Endodermal cell (in vitro differentiated cells): ENCODE measurements at regions not wholly inside any gene's neighbourhood (a gene's known extent, or its start where the extent isn't known, plus 50 kb on each side); places are given as distances from the start of the nearest gene placed in this dataset.

Experiments
- DNase-seq: peaks from one replicate; pipeline ENCODE4 v3.0.0-alpha.2; 2017
- H3K27ac ChIP-seq: 2 replicates; pipeline ENCODE4 v1.5.1; 2013; ENCODE audit warnings: mild to moderate bottlenecking, low read depth, low read length, moderate library complexity
- H3K27me3 ChIP-seq: 2 replicates; pipeline ENCODE4 v1.6.1; 2013; ENCODE audit warnings: mild to moderate bottlenecking, low read length, moderate library complexity; ENCODE audit not compliant: insufficient read depth, control insufficient read depth, poor library complexity, severe bottlenecking
- H3K36me3 ChIP-seq: 2 replicates; pipeline ENCODE4 v1.7.0; 2013; ENCODE audit warnings: mild to moderate bottlenecking, low read length, moderate library complexity; ENCODE audit not compliant: control insufficient read depth, insufficient read depth
- H3K4me1 ChIP-seq: one replicate; pipeline ENCODE4 v1.7.0; 2013; ENCODE audit warnings: low read length; ENCODE audit not compliant: control insufficient read depth, insufficient read depth
- H3K4me3 ChIP-seq: 2 replicates; pipeline ENCODE4 v1.5.1; 2013; ENCODE audit warnings: mild to moderate bottlenecking, low read length, moderate library complexity
- H3K9ac ChIP-seq: 2 replicates; pipeline ENCODE4 v1.6.1; 2013; ENCODE audit warnings: mild to moderate bottlenecking, low read length, moderate library complexity; ENCODE audit not compliant: poor library complexity, severe bottlenecking; ENCODE audit errors: extremely low read depth
- H3K9me3 ChIP-seq: 2 replicates; pipeline ENCODE4 v1.6.1; 2013; ENCODE audit warnings: mild to moderate bottlenecking, low read length, moderate library complexity; ENCODE audit not compliant: control insufficient read depth
- H3K27ac Mint-ChIP-seq: 2 replicates; pipeline ENCODE4 v1.8.0; 2020; ENCODE audit warnings: mixed read lengths
- H3K27me3 Mint-ChIP-seq: 2 replicates; pipeline ENCODE4 v1.8.0; 2021; ENCODE audit warnings: mild to moderate bottlenecking, mixed read lengths; ENCODE audit not compliant: insufficient read depth
- H3K36me3 Mint-ChIP-seq: 2 replicates; pipeline ENCODE4 v1.8.0; 2020; ENCODE audit warnings: low read depth, mixed read lengths
- H3K4me1 Mint-ChIP-seq: 2 replicates; pipeline ENCODE4 v1.8.0; 2020; ENCODE audit warnings: mixed read lengths
- H3K4me3 Mint-ChIP-seq: 2 replicates; pipeline ENCODE4 v1.8.0; 2020; ENCODE audit warnings: mild to moderate bottlenecking, moderate library complexity, mixed read lengths
- H3K9me3 Mint-ChIP-seq: 2 replicates; pipeline ENCODE4 v1.8.0; 2020; ENCODE audit warnings: mild to moderate bottlenecking, mixed read lengths
- WGBS, 2 experiments: methylation state at CpG; one replicate each; pipeline versions ENCODE4 v1.1.5 to v1.1.7; 2013; ENCODE audit warnings: missing lambda C conversion rate in 2 of 2, mixed read lengths in 1 of 2; ENCODE audit not compliant: insufficient coverage in 1 of 2, insufficient read length in 1 of 2; 5-methylcytosine and 5-hydroxymethylcytosine counted together
- TF ChIP-seq, protein P1 (sequence below): fragments of 200-600 bp; sonication (generic); conservative IDR thresholded peaks from 2 replicates; pipeline ENCODE4 v1.5.0; 2021; ENCODE audit warnings: antibody characterized with exemption, mild to moderate bottlenecking

DNA sequence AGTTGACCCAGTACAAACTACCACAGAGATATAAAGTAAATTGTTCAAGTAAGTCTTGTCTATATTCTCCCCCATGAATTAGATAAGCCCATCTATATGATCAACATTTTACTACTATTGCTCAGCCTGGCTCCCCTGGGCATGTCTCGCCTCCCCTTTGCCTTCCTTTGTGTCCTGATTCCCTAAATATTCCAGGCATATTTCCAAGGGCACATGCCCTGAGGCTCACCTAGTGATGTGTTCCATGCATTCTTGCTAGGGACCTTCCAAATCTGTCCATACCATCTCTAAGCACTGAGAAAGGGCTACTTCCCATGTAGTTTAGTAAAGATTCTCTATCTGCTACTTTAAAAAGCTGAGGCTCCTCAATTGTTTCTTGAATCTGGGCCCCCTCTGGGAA lies 163.1 kb upstream of the ADRA1D start:
- TF ChIP-seq, protein P1, sequence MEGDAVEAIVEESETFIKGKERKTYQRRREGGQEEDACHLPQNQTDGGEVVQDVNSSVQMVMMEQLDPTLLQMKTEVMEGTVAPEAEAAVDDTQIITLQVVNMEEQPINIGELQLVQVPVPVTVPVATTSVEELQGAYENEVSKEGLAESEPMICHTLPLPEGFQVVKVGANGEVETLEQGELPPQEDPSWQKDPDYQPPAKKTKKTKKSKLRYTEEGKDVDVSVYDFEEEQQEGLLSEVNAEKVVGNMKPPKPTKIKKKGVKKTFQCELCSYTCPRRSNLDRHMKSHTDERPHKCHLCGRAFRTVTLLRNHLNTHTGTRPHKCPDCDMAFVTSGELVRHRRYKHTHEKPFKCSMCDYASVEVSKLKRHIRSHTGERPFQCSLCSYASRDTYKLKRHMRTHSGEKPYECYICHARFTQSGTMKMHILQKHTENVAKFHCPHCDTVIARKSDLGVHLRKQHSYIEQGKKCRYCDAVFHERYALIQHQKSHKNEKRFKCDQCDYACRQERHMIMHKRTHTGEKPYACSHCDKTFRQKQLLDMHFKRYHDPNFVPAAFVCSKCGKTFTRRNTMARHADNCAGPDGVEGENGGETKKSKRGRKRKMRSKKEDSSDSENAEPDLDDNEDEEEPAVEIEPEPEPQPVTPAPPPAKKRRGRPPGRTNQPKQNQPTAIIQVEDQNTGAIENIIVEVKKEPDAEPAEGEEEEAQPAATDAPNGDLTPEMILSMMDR: no peak
- 90 to 100% methylated on average over 1 of the region's 1 CpG for WGBS, 2 experiments

DNA sequence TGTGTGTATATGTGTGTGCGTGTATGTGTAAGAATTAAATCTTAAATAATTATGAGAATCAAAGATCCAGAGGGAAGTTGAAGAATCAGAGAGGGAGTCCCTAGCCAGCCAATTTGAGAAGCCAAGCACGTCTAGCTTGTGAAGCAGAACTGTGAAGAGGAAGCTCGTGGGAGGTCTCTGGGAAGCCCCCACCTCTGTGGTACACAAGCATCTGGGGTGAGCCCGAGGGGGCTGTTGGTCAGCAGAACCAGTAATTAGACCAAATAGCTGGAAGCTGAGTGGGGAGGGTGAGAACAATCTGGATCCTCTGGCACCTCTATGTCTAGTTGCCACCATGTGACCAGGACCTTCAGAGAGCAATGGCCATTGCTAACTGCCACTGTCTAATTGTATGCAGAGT lies 162.7 kb upstream of the ADRA1D start:
- DNase-seq: no peak
- Histone ChIP-seq H3K4me3 (no peak overlapping the region), H3K27ac (no peak overlapping the region), H3K27me3 (peaks cover 8% of the 10 kb centered on the region), H3K36me3 (no peaks in the 10 kb centered on the region), H3K4me1 (no peaks in the 10 kb centered on the region), H3K9me3 (no peaks in the 10 kb centered on the region), H3K9ac (no peak overlapping the region)
- Mint-ChIP-seq H3K36me3 (no peaks in the 10 kb centered on the region), H3K9me3 (no peaks in the 10 kb centered on the region), H3K4me3 (no peak overlapping the region), H3K27ac (no peak overlapping the region), H3K4me1 (no peaks in the 10 kb centered on the region), H3K27me3 (peaks cover 4% of the 10 kb centered on the region)
- TF ChIP-seq, protein P1: no peak
- WGBS, 2 experiments: 92 to 94% methylated on average over 4 of the region's 4 CpGs

More for the DNA sequence above, 163.1 kb upstream of the ADRA1D start:
- peaks cover 4% of the 10 kb centered on the region for H3K27me3 Mint-ChIP-seq
- H3K4me1 ChIP-seq: no peaks in the 10 kb centered on the region
- no peaks in the 10 kb centered on the region for H3K4me1 Mint-ChIP-seq
- H3K36me3 ChIP-seq: no peaks in the 10 kb centered on the region
- DNase-seq: no peak
- no peak overlapping the region for H3K4me3 Mint-ChIP-seq
- H3K27me3 ChIP-seq: peaks cover 8% of the 10 kb centered on the region
- H3K27ac Mint-ChIP-seq: no peak overlapping the region
- H3K9me3 Mint-ChIP-seq: no peaks in the 10 kb centered on the region
- H3K4me3 ChIP-seq: no peak overlapping the region
- H3K9me3 ChIP-seq: no peaks in the 10 kb centered on the region
- H3K27ac ChIP-seq: no peak overlapping the region
- no peaks in the 10 kb centered on the region for H3K36me3 Mint-ChIP-seq
- no peak overlapping the region for H3K9ac ChIP-seq

DNA sequence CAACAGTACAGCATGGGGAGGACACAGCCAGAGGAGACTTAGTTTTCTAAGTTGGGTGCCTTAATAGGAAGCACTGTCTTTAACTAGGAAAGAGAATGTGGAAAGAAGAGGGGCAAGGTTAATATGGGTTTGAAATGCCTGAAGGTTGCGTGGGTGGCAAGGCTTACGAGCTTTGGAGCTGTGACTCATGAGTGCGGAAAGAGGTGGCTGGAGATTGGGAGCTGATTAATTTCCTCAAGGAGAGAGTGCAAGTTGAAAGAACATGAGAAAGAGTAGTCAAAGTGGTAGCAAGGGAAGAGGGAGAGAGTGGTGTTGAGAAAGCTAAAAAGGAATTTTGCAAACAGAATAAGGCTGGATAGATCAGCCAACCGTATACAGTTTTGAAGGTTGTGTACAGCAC lies 157.5 kb upstream of the ADRA1D start:
- no peaks in the 10 kb centered on the region for H3K9me3 Mint-ChIP-seq
- peaks cover 2% of the 10 kb centered on the region for H3K27me3 Mint-ChIP-seq
- no peaks in the 10 kb centered on the region for H3K4me1 ChIP-seq
- WGBS, 2 experiments: 77% methylated on average over 3 to 4 of the region's 4 CpGs
- H3K36me3 ChIP-seq: no peaks in the 10 kb centered on the region
- H3K4me1 Mint-ChIP-seq: no peaks in the 10 kb centered on the region
- H3K27me3 ChIP-seq: no peaks in the 10 kb centered on the region
- H3K9me3 ChIP-seq: no peaks in the 10 kb centered on the region
- H3K9ac ChIP-seq: no peak overlapping the region
- DNase-seq: no peak
- no peaks in the 10 kb centered on the region for H3K36me3 Mint-ChIP-seq
- H3K4me3 Mint-ChIP-seq: no peak overlapping the region
- H3K27ac ChIP-seq: no peak overlapping the region
- H3K4me3 ChIP-seq: no peak overlapping the region
- TF ChIP-seq, protein P1: no peak
- no peak overlapping the region for H3K27ac Mint-ChIP-seq
